Upper lobe of right lung (tissue), 1 donor: ENCODE measurements at regions not wholly inside any gene's neighbourhood (a gene's known extent, or its start where the extent isn't known, plus 50 kb on each side); places are given as distances from the start of the nearest gene placed in this dataset.

ENCODE experiments used
- ATAC-seq: fragments of 200-7000 bp; cut with Tn5 transposase; one replicate; pipeline ENCODE4 v1.9.1; 2020; ENCODE audit warnings: mild to moderate bottlenecking, moderate library complexity
- DNase-seq: peaks from one replicate; pipeline ENCODE4 v3.0.0-alpha.2; 2020
- H3K27ac ChIP-seq: fragments of 200-600 bp; one replicate; pipeline ENCODE4 v1.8.0; 2022
- H3K27me3 ChIP-seq: fragments of 200-600 bp; one replicate; pipeline ENCODE4 v1.8.0; 2022; ENCODE audit warnings: mild to moderate bottlenecking
- H3K36me3 ChIP-seq: fragments of 200-600 bp; one replicate; pipeline ENCODE4 v1.8.0; 2022
- H3K4me1 ChIP-seq: fragments of 200-600 bp; one replicate; pipeline ENCODE4 v1.8.0; 2022
- H3K4me3 ChIP-seq: fragments of 200-600 bp; one replicate; pipeline ENCODE4 v1.8.0; 2022; ENCODE audit warnings: mild to moderate bottlenecking
- H3K9me3 ChIP-seq: fragments of 200-600 bp; one replicate; pipeline ENCODE4 v1.8.0; 2022
- CTCF ChIP-seq: fragments of 200-600 bp; IDR thresholded peaks from one replicate; pipeline ENCODE4 v1.8.0; 2022; ENCODE audit warnings: antibody characterized with exemption
- intact Hi-C: fragments of 100-400 bp; cut with DNase I; formaldehyde crosslinking; loops from one replicate; pipeline ENCODE4 v1.11.0; 2022
- donor health status: DM: no; HTN: yes; CAD: no; lungs with severe emphysema.

GRCh38 chr2:21294446-21294845 is 170.7 kb downstream of the TDRD15 start:
- no peak overlapping the region for H3K4me3 ChIP-seq
- H3K4me1 ChIP-seq, result no peaks in the 10 kb centered on the region
- no peaks in the 10 kb centered on the region for H3K27me3 ChIP-seq
- no peak for ATAC-seq
- H3K27ac ChIP-seq, result no peak overlapping the region
- no peak for TF ChIP-seq CTCF
- H3K36me3 ChIP-seq, result no peaks in the 10 kb centered on the region
- no peaks in the 10 kb centered on the region for H3K9me3 ChIP-seq
- no peak for DNase-seq
- intact Hi-C loops, result no loop called here

- DNase-seq (no peak), ATAC-seq (no peak)
- Histone ChIP-seq H3K36me3 (no peaks in the 10 kb centered on the region), H3K27me3 (no peaks in the 10 kb centered on the region), H3K4me3 (no peak overlapping the region), H3K4me1 (no peaks in the 10 kb centered on the region), H3K27ac (no peak overlapping the region), H3K9me3 (no peaks in the 10 kb centered on the region)
- intact Hi-C loops, result no loop called here
- no peak for TF ChIP-seq CTCF
Measured at GRCh38 chr2:21299411-21299810, 175.6 kb downstream of the TDRD15 start.

GRCh38 chr2:21301871-21302455 is 178.2 kb downstream of the TDRD15 start:
- no peak for TF ChIP-seq CTCF
- no peaks in the 10 kb centered on the region for H3K9me3 ChIP-seq
- intact Hi-C loops, result no loop called here
- no peak for DNase-seq
- ATAC-seq, result no peak
- no peaks in the 10 kb centered on the region for H3K27me3 ChIP-seq
- H3K4me3 ChIP-seq, result no peak overlapping the region
- no peak overlapping the region for H3K27ac ChIP-seq
- H3K36me3 ChIP-seq, result no peaks in the 10 kb centered on the region
- no peaks in the 10 kb centered on the region for H3K4me1 ChIP-seq

- Histone ChIP-seq H3K4me3 (no peak overlapping the region), H3K27me3 (no peaks in the 10 kb centered on the region), H3K9me3 (no peaks in the 10 kb centered on the region), H3K36me3 (no peaks in the 10 kb centered on the region), H3K4me1 (no peaks in the 10 kb centered on the region), H3K27ac (no peak overlapping the region)
- no peak for TF ChIP-seq CTCF
- ATAC-seq, result no peak
- intact Hi-C loops, result no loop called here
- DNase-seq, result no peak
Measured at GRCh38 chr2:21303876-21304275, 180.1 kb downstream of the TDRD15 start.

GRCh38 chr2:21305581-21305980 is 181.8 kb downstream of the TDRD15 start:
- H3K27me3 ChIP-seq, result no peaks in the 10 kb centered on the region
- TF ChIP-seq CTCF, result no peak
- H3K4me3 ChIP-seq, result no peak overlapping the region
- H3K4me1 ChIP-seq, result no peaks in the 10 kb centered on the region
- intact Hi-C loops, result no loop called here
- no peak for ATAC-seq
- H3K36me3 ChIP-seq, result no peaks in the 10 kb centered on the region
- no peaks in the 10 kb centered on the region for H3K9me3 ChIP-seq
- H3K27ac ChIP-seq, result no peak overlapping the region
- no peak for DNase-seq

- TF ChIP-seq CTCF, result no peak
Measured at GRCh38 chr2:21306235-21306634, 182.5 kb downstream of the TDRD15 start.

More at GRCh38 chr2:21306235-21306634, 182.5 kb downstream of the TDRD15 start:
- H3K4me3 ChIP-seq, result no peak overlapping the region
- H3K9me3 ChIP-seq, result no peaks in the 10 kb centered on the region
- DNase-seq (no peak), ATAC-seq (no peak)
- no peaks in the 10 kb centered on the region for H3K36me3 ChIP-seq
- H3K27me3 ChIP-seq, result no peaks in the 10 kb centered on the region
- intact Hi-C loops, result no loop called here
- no peak overlapping the region for H3K27ac ChIP-seq
- H3K4me1 ChIP-seq, result no peaks in the 10 kb centered on the region
